OCI-LY3 (cell line): ENCODE measurements at regions not wholly inside any gene's neighbourhood (a gene's known extent, or its start where the extent isn't known, plus 50 kb on each side); places are given as distances from the start of the nearest gene placed in this dataset.

Experiments used
- H2AFZ ChIP-seq: fragments of 200-600, 300-600 bp; shearing (Covaris generic); 2 replicates; pipeline ENCODE4 v1.6.0; 2014; ENCODE audit warnings: antibody characterized with exemption, low read depth, low read length
- H3K27ac ChIP-seq: fragments of 200-600, 300-600 bp; sonication (generic); 2 replicates; pipeline ENCODE4 v1.5.1; 2014; ENCODE audit warnings: mild to moderate bottlenecking, low read length, moderate library complexity, mixed read lengths
- H3K27me3 ChIP-seq: fragments of 200-600, 300-600 bp; sonication (generic); 2 replicates; pipeline ENCODE4 v1.6.1; 2014; ENCODE audit warnings: low read depth, low read length, mixed read lengths
- H3K36me3 ChIP-seq: fragments of 200-600, 300-600 bp; sonication (generic); replicated peaks from 2 replicates; pipeline ENCODE3; 2014; ENCODE audit warnings: low read depth, low read length, mixed read lengths
- H3K4me1 ChIP-seq: fragments of 300-600, 200-600 bp; sonication (generic); 2 replicates; pipeline ENCODE4 v1.6.1; 2014; ENCODE audit warnings: low read length, mixed read lengths
- H3K4me2 ChIP-seq: fragments of 200-600, 300-600 bp; sonication (generic); 2 replicates; pipeline ENCODE4 v1.6.1; 2014; ENCODE audit warnings: low read length, mixed read lengths
- H3K4me3 ChIP-seq: fragments of 300-600, 200-600 bp; sonication (generic); 2 replicates; pipeline ENCODE4 v1.5.1; 2014; ENCODE audit warnings: antibody characterized with exemption, mild to moderate bottlenecking, low read length, moderate library complexity
- H3K79me2 ChIP-seq: fragments of 300-600, 200-600 bp; shearing (Covaris generic); 2 replicates; pipeline ENCODE4 v1.6.1; 2014; ENCODE audit warnings: mild to moderate bottlenecking, low read length, mixed read lengths
- H3K9ac ChIP-seq: fragments of 300-600, 200-600 bp; shearing (Covaris generic); 2 replicates; pipeline ENCODE4 v1.6.0; 2014; ENCODE audit warnings: mild to moderate bottlenecking, low read length, moderate library complexity
- H3K9me3 ChIP-seq: fragments of 200-600, 300-600 bp; shearing (Covaris generic); 2 replicates; pipeline ENCODE4 v1.6.1; 2014; ENCODE audit warnings: low read length, mixed read lengths; ENCODE audit not compliant: insufficient read depth
- H4K20me1 ChIP-seq: fragments of 200-600, 300-600 bp; sonication (generic); 2 replicates; pipeline ENCODE4 v1.6.1; 2016; ENCODE audit warnings: low read length, mixed read lengths; ENCODE audit not compliant: insufficient read depth
- EZH2phosphoT487 ChIP-seq: fragments of 200-600 bp; shearing (Covaris generic); IDR thresholded peaks from 2 replicates; pipeline ENCODE4 v1.6.1; 2018; ENCODE audit warnings: antibody characterized with exemption, mixed run types, low read depth
- TF ChIP-seq, protein P1 (sequence below): fragments of 200-600, 300-600 bp; sonication (generic); IDR thresholded peaks from 2 replicates; pipeline ENCODE4 v1.5.1; 2014; ENCODE audit warnings: antibody characterized with exemption, low read length, low read depth

DNA sequence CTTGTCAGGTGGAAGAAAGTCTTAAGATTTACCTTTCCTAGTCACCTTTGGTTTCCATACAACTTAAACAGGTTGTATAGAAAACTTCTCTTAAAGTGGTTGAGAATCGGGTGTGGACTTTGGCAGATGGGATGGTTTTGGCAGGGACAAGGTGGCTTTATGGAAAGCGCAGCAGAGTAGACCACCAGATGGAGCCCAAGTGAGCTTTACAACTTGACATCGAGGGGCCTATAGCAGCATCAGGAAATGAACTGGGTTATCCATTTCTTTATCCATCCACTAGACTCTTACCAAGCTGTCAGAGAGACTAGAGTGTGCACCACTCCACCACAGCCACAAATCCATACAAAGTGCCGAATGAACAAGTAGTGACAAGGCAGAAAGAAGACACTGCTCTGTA is 85.3 kb upstream of the MBNL1 start:
- no peaks in the 10 kb centered on the region for H3K9me3 ChIP-seq
- H3K9ac ChIP-seq = peak overlapping the region; percentile 31; the same call in 1 of the 2 replicates
- H3K4me2 ChIP-seq = peak overlapping the region; percentile 80
- H3K27ac ChIP-seq = no peak overlapping the region
- H3K4me3 ChIP-seq = peak overlapping the region; percentile 43
- H3K79me2 ChIP-seq = no peaks in the 10 kb centered on the region
- no peaks in the 10 kb centered on the region for H4K20me1 ChIP-seq
- H3K27me3 ChIP-seq = no peaks in the 10 kb centered on the region
- H3K4me1 ChIP-seq = peaks cover 34% of the 10 kb centered on the region
- no peaks in the 10 kb centered on the region for H3K36me3 ChIP-seq
- H2AFZ ChIP-seq = peak overlapping the region; percentile 75; the same call in 1 of the 2 replicates
- no peak for TF ChIP-seq EZH2phosphoT487
- TF ChIP-seq, protein P1, sequence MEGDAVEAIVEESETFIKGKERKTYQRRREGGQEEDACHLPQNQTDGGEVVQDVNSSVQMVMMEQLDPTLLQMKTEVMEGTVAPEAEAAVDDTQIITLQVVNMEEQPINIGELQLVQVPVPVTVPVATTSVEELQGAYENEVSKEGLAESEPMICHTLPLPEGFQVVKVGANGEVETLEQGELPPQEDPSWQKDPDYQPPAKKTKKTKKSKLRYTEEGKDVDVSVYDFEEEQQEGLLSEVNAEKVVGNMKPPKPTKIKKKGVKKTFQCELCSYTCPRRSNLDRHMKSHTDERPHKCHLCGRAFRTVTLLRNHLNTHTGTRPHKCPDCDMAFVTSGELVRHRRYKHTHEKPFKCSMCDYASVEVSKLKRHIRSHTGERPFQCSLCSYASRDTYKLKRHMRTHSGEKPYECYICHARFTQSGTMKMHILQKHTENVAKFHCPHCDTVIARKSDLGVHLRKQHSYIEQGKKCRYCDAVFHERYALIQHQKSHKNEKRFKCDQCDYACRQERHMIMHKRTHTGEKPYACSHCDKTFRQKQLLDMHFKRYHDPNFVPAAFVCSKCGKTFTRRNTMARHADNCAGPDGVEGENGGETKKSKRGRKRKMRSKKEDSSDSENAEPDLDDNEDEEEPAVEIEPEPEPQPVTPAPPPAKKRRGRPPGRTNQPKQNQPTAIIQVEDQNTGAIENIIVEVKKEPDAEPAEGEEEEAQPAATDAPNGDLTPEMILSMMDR = peak; percentile 87

DNA sequence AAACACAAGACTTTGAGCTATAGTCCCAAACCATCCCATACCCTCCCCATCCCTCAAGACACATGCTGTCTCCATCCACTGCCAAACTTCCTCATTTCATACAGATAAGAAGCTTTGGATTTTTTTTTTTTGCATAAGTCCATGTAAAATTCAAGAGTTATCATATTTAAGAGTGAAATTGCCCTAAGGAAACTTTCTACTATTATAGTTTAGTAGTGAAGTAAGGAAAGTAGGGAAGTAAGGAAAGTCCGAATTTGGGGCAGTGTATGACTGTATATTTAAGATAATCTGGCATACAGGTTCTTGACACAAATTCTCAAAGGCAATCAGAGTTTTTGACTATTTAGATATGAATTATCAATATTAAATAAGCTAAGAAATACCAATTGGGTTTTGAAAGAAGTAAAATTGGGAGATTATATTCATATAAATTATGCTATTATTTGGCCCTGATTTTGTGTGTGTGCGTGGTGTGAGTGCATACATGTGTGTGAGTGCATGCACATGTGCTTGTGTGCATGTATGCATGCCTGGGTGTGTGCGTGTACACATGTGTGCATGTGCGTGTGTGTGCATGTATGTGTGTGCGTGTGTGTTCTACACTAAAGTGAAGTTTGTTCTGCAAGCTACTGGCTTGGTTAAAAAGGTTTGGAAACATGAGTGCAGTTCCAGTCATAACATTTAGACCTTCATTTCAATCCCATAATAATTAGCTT is 83.6 kb upstream of the MBNL1 start:
- Histone ChIP-seq H3K27me3 (no peaks in the 10 kb centered on the region), H3K4me3 (no peak overlapping the region), H3K79me2 (no peaks in the 10 kb centered on the region), H2AFZ (no peak overlapping the region), H3K27ac (no peak overlapping the region), H3K9me3 (no peaks in the 10 kb centered on the region), H3K4me2 (no peak overlapping the region), H3K4me1 (peaks cover 21% of the 10 kb centered on the region), H3K36me3 (no peaks in the 10 kb centered on the region), H3K9ac (no peak overlapping the region), H4K20me1 (no peaks in the 10 kb centered on the region)
- TF ChIP-seq, protein P1 = no peak
- TF ChIP-seq EZH2phosphoT487 = no peak

DNA sequence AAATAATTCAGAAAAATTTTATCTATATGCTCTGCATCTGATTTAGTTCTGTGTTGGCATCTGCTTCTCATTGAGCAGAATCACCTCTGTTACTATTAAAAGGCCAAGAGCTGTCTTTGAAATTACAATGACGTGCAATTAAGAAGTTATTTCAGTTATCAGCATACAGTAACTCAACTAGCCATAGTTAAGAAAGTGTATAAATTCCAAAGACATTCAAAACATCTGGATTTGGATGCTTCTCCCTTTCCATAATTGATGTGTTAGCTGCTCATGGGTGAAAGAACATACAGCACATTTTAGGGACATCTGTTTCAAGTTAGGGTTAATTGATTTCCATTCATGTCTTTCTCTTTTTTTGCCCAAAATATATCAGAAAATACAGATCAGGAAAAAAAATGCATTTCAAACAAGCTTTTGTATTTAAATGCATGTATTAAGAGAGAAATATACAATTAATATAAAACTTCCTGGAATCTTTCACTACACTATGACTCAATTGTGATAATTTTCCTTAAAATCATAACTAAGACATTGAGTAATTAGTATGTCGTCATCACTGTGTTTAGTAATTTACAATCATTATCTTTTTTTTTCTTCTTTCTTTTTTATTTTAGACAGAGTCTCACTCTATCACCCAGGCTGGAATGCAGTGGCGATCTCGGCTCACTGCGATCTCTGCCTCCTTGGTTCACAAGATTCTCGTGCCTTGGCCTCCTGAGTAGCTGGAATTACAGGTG is 82.7 kb upstream of the MBNL1 start:
- Histone ChIP-seq H3K27ac (no peak overlapping the region), H2AFZ (no peak overlapping the region), H3K9ac (no peak overlapping the region), H3K4me1 (peaks cover 26% of the 10 kb centered on the region), H3K79me2 (no peaks in the 10 kb centered on the region), H3K9me3 (no peaks in the 10 kb centered on the region), H4K20me1 (no peaks in the 10 kb centered on the region), H3K36me3 (no peaks in the 10 kb centered on the region), H3K27me3 (no peaks in the 10 kb centered on the region), H3K4me2 (no peak overlapping the region), H3K4me3 (no peak overlapping the region)
- TF ChIP-seq EZH2phosphoT487 = no peak
- TF ChIP-seq, protein P1 = no peak

DNA sequence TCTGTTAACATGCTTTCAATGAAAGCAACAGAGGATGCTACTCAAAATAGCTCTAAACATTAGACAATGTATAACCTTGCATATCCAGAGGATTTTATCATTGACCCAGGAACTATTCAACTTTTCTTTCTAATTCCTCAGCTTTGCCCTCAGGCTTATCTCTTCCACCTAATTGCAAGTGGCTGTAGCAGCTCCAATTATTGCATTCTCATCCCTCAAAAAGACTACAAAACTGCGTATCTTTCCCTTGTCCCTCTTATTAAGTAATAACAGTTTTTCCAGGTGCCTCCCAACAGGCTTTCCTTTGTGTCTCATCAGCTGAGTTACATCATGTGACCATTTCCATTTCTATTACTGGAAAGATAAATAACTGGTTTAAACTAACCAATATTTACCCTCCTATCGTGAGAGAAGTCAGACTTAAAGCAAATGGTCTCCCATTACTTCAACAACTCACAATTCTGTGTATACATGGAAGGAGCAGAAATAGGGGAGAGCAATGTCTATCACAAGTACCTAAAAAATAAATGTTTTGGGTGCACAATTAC is 78.0 kb upstream of the MBNL1 start:
- TF ChIP-seq, protein P1 = no peak
- no peak for TF ChIP-seq EZH2phosphoT487
- Histone ChIP-seq H3K4me3 (no peak overlapping the region), H3K27me3 (no peaks in the 10 kb centered on the region), H2AFZ (no peak overlapping the region), H3K9me3 (no peaks in the 10 kb centered on the region), H3K4me1 (peaks cover 41% of the 10 kb centered on the region), H3K4me2 (no peak overlapping the region), H4K20me1 (no peaks in the 10 kb centered on the region), H3K36me3 (no peaks in the 10 kb centered on the region), H3K79me2 (peaks cover 3% of the 10 kb centered on the region; the same call in 1 of the 2 replicates), H3K27ac (no peak overlapping the region), H3K9ac (no peak overlapping the region)
